SU-DHL-6 (cell line): ENCODE measurements at regions not wholly inside any gene's neighbourhood (a gene's known extent, or its start where the extent isn't known, plus 50 kb on each side); places are given as distances from the start of the nearest gene placed in this dataset.

ENCODE experiments used
- CTCF ChIP-seq: fragments of 200-600 bp; sonication (generic); IDR thresholded peaks from one replicate; pipeline ENCODE4 v1.5.1; 2017; ENCODE audit warnings: antibody characterized with exemption, mild to moderate bottlenecking, low read length, moderate library complexity; ENCODE audit not compliant: insufficient read depth, poor library complexity, severe bottlenecking
- EZH2phosphoT487 ChIP-seq: fragments of 200-600 bp; sonication (generic), shearing (Covaris generic); conservative IDR thresholded peaks from 2 replicates; pipeline ENCODE4 v1.6.1; 2018; ENCODE audit warnings: mild to moderate bottlenecking, antibody characterized with exemption, low read length, moderate library complexity, mixed read lengths

GRCh38 chr12:63325757-63326156 lies 174.8 kb upstream of the AVPR1A start:
- no peak for TF ChIP-seq CTCF
- no peak for TF ChIP-seq EZH2phosphoT487
